ENCODE measurements at regions not wholly inside any gene's neighbourhood (a gene's known extent, or its start where the extent isn't known, plus 50 kb on each side); places are given as distances from the start of the nearest gene placed in this dataset.

DNA sequence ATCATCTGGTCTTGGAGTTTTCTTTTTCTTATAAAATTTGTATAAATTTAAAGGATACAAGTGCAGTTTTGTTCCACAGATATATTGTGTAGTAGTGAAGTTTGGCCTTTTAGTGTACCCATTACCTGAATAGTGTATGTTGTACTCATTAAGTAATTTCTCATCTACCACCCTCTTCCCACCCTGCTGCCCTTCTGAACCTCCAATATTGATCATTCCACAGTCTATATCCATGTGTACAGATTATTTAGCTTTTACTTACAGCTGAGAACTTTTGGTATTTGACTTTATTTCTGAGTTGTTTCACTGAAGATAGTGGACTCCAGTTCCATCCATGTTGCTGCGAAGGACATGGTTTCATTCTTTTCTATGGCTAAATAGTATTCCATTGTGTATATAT, 63.1 kb upstream of the NR3C1 start:
- TF ChIP-seq, protein P1, sequence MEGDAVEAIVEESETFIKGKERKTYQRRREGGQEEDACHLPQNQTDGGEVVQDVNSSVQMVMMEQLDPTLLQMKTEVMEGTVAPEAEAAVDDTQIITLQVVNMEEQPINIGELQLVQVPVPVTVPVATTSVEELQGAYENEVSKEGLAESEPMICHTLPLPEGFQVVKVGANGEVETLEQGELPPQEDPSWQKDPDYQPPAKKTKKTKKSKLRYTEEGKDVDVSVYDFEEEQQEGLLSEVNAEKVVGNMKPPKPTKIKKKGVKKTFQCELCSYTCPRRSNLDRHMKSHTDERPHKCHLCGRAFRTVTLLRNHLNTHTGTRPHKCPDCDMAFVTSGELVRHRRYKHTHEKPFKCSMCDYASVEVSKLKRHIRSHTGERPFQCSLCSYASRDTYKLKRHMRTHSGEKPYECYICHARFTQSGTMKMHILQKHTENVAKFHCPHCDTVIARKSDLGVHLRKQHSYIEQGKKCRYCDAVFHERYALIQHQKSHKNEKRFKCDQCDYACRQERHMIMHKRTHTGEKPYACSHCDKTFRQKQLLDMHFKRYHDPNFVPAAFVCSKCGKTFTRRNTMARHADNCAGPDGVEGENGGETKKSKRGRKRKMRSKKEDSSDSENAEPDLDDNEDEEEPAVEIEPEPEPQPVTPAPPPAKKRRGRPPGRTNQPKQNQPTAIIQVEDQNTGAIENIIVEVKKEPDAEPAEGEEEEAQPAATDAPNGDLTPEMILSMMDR (IDR thresholded peaks at IDR 0.05), result no peak
- H3K27ac Mint-ChIP-seq (ENCODE audit: unreplicated experiment), result no peak overlapping the region
- no peaks in the 10 kb centered on the region for H3K9me3 Mint-ChIP-seq (ENCODE audit: low read depth)
- peaks cover 8% of the 10 kb centered on the region for H3K4me1 Mint-ChIP-seq (ENCODE audit: low read depth)
- DNase-seq (ENCODE audit: low spot score), result no peak
- H3K4me3 Mint-ChIP-seq (ENCODE audit: unreplicated experiment), result no peak overlapping the region
- no peaks in the 10 kb centered on the region for H3K27me3 Mint-ChIP-seq (ENCODE audit: low read depth)
- no peaks in the 10 kb centered on the region for H3K36me3 Mint-ChIP-seq (ENCODE audit: low read depth)

DNA sequence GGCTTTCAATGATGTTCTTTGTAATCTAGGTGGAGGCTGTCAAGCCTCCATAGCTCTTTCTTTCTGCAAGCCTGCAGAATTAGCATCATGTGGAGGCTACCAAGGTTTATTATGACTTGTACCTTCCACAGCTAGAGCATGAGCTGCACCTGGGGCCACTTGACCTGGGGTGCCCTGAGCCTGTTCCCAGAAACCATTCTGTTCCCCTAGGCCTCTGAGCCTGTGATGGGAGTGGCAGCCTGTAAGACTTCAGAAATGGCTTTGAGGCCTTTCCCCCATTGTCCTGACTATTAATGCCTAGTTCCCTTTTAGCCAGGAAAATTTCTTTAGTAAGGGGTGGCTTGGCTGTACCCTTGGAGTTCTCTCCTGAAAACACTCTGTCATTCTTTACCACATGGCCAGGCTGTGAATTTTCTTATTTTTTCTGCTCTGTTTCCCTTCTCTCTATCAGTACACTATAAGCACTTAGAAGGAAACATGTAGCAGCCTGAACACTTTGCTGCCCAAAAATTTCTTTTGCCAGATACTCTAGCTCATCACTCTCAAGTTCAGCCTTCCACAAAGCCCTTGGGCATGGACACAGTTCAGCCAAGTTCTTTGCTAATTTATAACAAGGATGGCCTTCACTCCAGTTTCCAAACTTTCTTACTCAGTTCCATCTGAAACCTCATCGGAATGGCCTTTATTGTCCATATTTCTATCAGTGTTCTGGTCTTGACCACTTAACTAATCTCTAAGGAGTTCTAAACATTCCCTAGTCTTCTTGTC, 61.4 kb upstream of the NR3C1 start:
- DNase-seq (ENCODE audit: low spot score), result no peak
- no peaks in the 10 kb centered on the region for H3K36me3 Mint-ChIP-seq (ENCODE audit: low read depth)
- H3K4me1 Mint-ChIP-seq (ENCODE audit: low read depth), result no peaks in the 10 kb centered on the region
- no peak overlapping the region for H3K4me3 Mint-ChIP-seq (ENCODE audit: unreplicated experiment)
- no peaks in the 10 kb centered on the region for H3K27me3 Mint-ChIP-seq (ENCODE audit: low read depth)
- no peak overlapping the region for H3K27ac Mint-ChIP-seq (ENCODE audit: unreplicated experiment)
- TF ChIP-seq, protein P1 (IDR thresholded peaks at IDR 0.05), result no peak
- H3K9me3 Mint-ChIP-seq (ENCODE audit: low read depth), result no peaks in the 10 kb centered on the region

DNA sequence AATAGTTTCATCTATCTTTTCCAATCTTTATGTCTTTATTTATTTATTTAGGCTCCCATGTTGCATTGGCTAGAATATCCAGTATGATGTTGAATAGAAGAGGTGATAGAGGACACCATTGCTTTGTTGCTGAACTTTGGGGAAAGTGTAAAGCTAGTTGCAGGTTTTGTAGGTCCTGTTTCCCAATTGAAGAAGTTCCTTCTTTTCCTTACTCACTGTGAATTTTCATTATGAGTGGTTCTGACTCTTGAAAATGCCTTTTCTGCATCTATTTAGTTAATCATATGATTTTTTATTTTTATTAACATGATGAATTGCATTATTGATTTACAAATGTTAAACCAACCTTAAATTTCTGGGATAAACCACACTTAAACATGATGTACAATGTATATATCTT, 58.9 kb upstream of the NR3C1 start:
- Mint-ChIP-seq H3K27ac (ENCODE audit: unreplicated experiment) (no peak overlapping the region), H3K4me1 (ENCODE audit: low read depth) (no peaks in the 10 kb centered on the region), H3K4me3 (ENCODE audit: unreplicated experiment) (no peak overlapping the region), H3K9me3 (ENCODE audit: low read depth) (no peaks in the 10 kb centered on the region), H3K27me3 (ENCODE audit: low read depth) (no peaks in the 10 kb centered on the region), H3K36me3 (ENCODE audit: low read depth) (no peaks in the 10 kb centered on the region)
- no peak for DNase-seq (ENCODE audit: low spot score)
- TF ChIP-seq, protein P1 (IDR thresholded peaks at IDR 0.05), result no peak

DNA sequence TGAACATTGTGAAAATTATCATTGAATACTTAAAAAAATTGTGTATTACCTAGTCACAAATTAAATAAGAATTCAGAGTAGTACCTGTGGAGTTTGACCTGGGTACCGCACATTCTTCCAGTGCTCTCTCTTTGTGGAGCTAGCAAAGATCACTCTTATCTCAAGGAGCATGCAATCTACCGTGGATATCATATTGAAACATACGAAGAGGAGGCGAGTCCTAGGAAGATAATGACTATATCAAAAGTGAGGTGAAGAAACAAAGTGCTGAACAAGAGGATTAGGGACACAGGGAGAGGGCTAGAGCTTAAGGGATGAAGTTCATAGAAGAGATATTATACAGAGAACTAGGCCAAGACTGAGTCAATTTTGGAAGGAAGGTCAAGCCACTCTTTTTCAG, 55.9 kb upstream of the NR3C1 start:
- no peak for DNase-seq (ENCODE audit: low spot score)
- Mint-ChIP-seq H3K9me3 (ENCODE audit: low read depth) (no peaks in the 10 kb centered on the region), H3K27me3 (ENCODE audit: low read depth) (no peaks in the 10 kb centered on the region), H3K27ac (ENCODE audit: unreplicated experiment) (no peak overlapping the region), H3K4me3 (ENCODE audit: unreplicated experiment) (no peak overlapping the region), H3K4me1 (ENCODE audit: low read depth) (no peaks in the 10 kb centered on the region), H3K36me3 (ENCODE audit: low read depth) (no peaks in the 10 kb centered on the region)
- TF ChIP-seq, protein P1 (IDR thresholded peaks at IDR 0.05), result no peak

DNA sequence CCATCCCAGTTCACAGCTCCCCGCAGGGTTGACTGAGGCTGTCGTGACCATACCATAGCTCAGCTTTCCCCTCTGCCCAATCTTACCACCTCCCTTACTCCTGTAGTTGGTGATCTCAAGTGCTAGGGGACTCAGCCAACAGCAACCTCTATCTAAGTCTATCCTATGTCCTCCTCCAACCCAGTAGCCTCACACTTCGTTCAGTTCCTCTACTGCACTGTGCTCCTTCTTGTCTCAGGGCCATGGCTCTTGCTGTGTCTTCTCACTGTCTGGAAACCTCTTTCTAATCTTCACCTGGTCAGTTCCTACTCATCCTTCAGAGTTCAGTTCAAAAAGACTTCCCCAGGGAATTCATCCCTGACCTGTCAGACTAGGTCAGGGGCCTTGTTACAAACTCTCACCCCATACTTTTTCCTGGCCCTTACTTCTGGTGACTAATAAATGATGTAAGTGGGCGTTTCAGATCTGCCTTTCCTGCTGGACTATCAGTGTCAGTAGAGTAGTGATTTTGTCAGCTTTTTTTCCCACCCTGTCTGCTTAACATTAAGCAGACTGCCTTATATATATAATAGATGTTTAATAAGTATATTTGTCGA, 53.6 kb upstream of the NR3C1 start:
- Mint-ChIP-seq H3K4me1 (ENCODE audit: low read depth) (no peaks in the 10 kb centered on the region), H3K27me3 (ENCODE audit: low read depth) (no peaks in the 10 kb centered on the region), H3K27ac (ENCODE audit: unreplicated experiment) (no peak overlapping the region), H3K4me3 (ENCODE audit: unreplicated experiment) (no peak overlapping the region), H3K9me3 (ENCODE audit: low read depth) (no peaks in the 10 kb centered on the region), H3K36me3 (ENCODE audit: low read depth) (no peaks in the 10 kb centered on the region)
- no peak for DNase-seq (ENCODE audit: low spot score)
- TF ChIP-seq, protein P1 (IDR thresholded peaks at IDR 0.05), result no peak

All from chondrocyte (in vitro differentiated cells).